SK-N-SH treated with all-trans-retinoic acid at 6 μM for 48 hours (cell line): ENCODE measurements at regions not wholly inside any gene's neighbourhood (a gene's known extent, or its start where the extent isn't known, plus 50 kb on each side); places are given as distances from the start of the nearest gene placed in this dataset.

Experiments used
- ATAC-seq: fragments of 200-7000 bp; cut with Tn5 transposase; 3 replicates; pipeline ENCODE4 v1.9.1; 2020; ENCODE audit warnings: mild to moderate bottlenecking, moderate library complexity
- CREB5 ChIP-seq: fragments of 250-450 bp; sonication (Bioruptor Pico); IDR thresholded peaks from 2 replicates; pipeline ENCODE4 v1.5.1; 2020; ENCODE audit warnings: low read depth, mild to moderate bottlenecking, moderate library complexity
- CSDC2 ChIP-seq: fragments of 250-450 bp; sonication (Bioruptor Pico); IDR thresholded peaks from 2 replicates; pipeline ENCODE4 v1.5.0; 2020; ENCODE audit warnings: mild to moderate bottlenecking, moderate library complexity
- CSRNP3 ChIP-seq: fragments of 250-450 bp; sonication (Bioruptor Pico); IDR thresholded peaks from 2 replicates; pipeline ENCODE4 v1.5.1; 2021; ENCODE audit warnings: mild to moderate bottlenecking, moderate library complexity
- ESRRG ChIP-seq: fragments of 250-450 bp; sonication (Bioruptor Pico); IDR thresholded peaks from 2 replicates; pipeline ENCODE4 v1.6.1; 2021; ENCODE audit warnings: mild to moderate bottlenecking
- ISL1 ChIP-seq: fragments of 250-450 bp; sonication (Bioruptor Pico); IDR thresholded peaks from 2 replicates; pipeline ENCODE4 v2.1.2; 2022; ENCODE audit warnings: mild to moderate bottlenecking, moderate library complexity
- PATZ1 ChIP-seq: fragments of 250-450 bp; sonication (Bioruptor Pico); IDR thresholded peaks from 2 replicates; pipeline ENCODE4 v1.8.0; 2020; ENCODE audit warnings: mild to moderate bottlenecking, moderate library complexity, borderline replicate concordance
- PPARA ChIP-seq: fragments of 250-450 bp; sonication (Bioruptor Pico); IDR thresholded peaks from 2 replicates; pipeline ENCODE4 v1.5.0; 2020; ENCODE audit warnings: mild to moderate bottlenecking, borderline replicate concordance
- RARB ChIP-seq: fragments of 250-450 bp; sonication (Bioruptor Pico); IDR thresholded peaks from 2 replicates; pipeline ENCODE4 v1.8.0; 2021; ENCODE audit warnings: mild to moderate bottlenecking, moderate library complexity
- SNAI2 ChIP-seq: fragments of 250-450 bp; sonication (Bioruptor Pico); IDR thresholded peaks from 2 replicates; pipeline ENCODE4 v1.5.0; 2020; ENCODE audit warnings: mild to moderate bottlenecking, moderate library complexity
- TCF4 ChIP-seq: fragments of 250-450 bp; sonication (Bioruptor Pico); IDR thresholded peaks from 2 replicates; pipeline ENCODE4 v1.8.0; 2021; ENCODE audit warnings: mild to moderate bottlenecking, moderate library complexity, borderline replicate concordance
- TSHZ2 ChIP-seq: fragments of 250-450 bp; sonication (Bioruptor Pico); IDR thresholded peaks from 2 replicates; pipeline ENCODE4 v1.5.0; 2020; ENCODE audit warnings: mild to moderate bottlenecking, moderate library complexity
- ZFP30 ChIP-seq: fragments of 450-650 bp; formaldehyde crosslinking; IDR thresholded peaks from 2 replicates; pipeline ENCODE4 v1.5.0; 2022; ENCODE audit warnings: mild to moderate bottlenecking, moderate library complexity
- ZNF565 ChIP-seq: fragments of 450-650 bp; formaldehyde crosslinking; conservative IDR thresholded peaks from 2 replicates; pipeline ENCODE4 v1.5.0; 2020; ENCODE audit warnings: low read depth, mild to moderate bottlenecking, moderate library complexity
- ZNF8 ChIP-seq: fragments of 450-650 bp; formaldehyde crosslinking; IDR thresholded peaks from 2 replicates; pipeline ENCODE4 v1.5.0; 2020; ENCODE audit warnings: mild to moderate bottlenecking, moderate library complexity

GRCh38 chr10:109464949-109465348 is 458.4 kb downstream of the XPNPEP1 start (continued):
- TF ChIP-seq ZNF8 (CRISPR knock-in tag), result no peak

GRCh38 chr10:109457302-109457638 is 466.0 kb downstream of the XPNPEP1 start:
- ATAC-seq, result no peak
- no peak for TF ChIP-seq PPARA (CRISPR knock-in tag)

- ATAC-seq, result no peak; the same call in 2 of the 3 replicates
- no peak for TF ChIP-seq PPARA (CRISPR knock-in tag)
- TF ChIP-seq CREB5 (CRISPR knock-in tag), result no peak
- TF ChIP-seq CSRNP3 (CRISPR knock-in tag), result no peak
- TF ChIP-seq TCF4, result no peak
- TF ChIP-seq, all 23 proteins: peak for 0
Measured at GRCh38 chr10:109456566-109457301, 466.6 kb downstream of the XPNPEP1 start.

- no peak for ATAC-seq
- TF ChIP-seq TCF4 (no peak), CSDC2 (CRISPR knock-in tag) (no peak), CREB5 (CRISPR knock-in tag) (no peak), SNAI2 (CRISPR knock-in tag) (no peak)
Measured at GRCh38 chr10:109454691-109455090, 468.6 kb downstream of the XPNPEP1 start.

GRCh38 chr10:109451879-109452278 is 471.4 kb downstream of the XPNPEP1 start:
- TF ChIP-seq RARB (CRISPR knock-in tag), result no peak
- TF ChIP-seq ISL1 (CRISPR knock-in tag), result no peak
- TF ChIP-seq PATZ1 (CRISPR knock-in tag), result no peak
- no peak for TF ChIP-seq ZNF565 (CRISPR knock-in tag)
- no peak for TF ChIP-seq CSRNP3 (CRISPR knock-in tag)
- TF ChIP-seq PPARA (CRISPR knock-in tag), result no peak
- no peak for TF ChIP-seq CSDC2 (CRISPR knock-in tag)
- ATAC-seq, result no peak

- ATAC-seq, result no peak
- TF ChIP-seq TSHZ2 (no peak), ESRRG (no peak), ZNF565 (CRISPR knock-in tag) (no peak), ISL1 (CRISPR knock-in tag) (no peak), ZFP30 (no peak), TCF4 (no peak)
Measured at GRCh38 chr10:109450702-109451101, 472.6 kb downstream of the XPNPEP1 start.
